HG03457 (cell line): ENCODE measurements at regions not wholly inside any gene's neighbourhood (a gene's known extent, or its start where the extent isn't known, plus 50 kb on each side); places are given as distances from the start of the nearest gene placed in this dataset.
"Not testable (repeated sequence)": the region's sequence is repeated elsewhere in the genome, so short reads cannot be mapped to it uniquely, and the experiment has no call there.

ENCODE experiments used
- ATAC-seq: cut with Tn5 transposase; IDR thresholded peaks from one replicate; pipeline ENCODE4 v1.9.1; 2021; ENCODE audit warnings: moderate number of reproducible peaks; ENCODE audit not compliant: unreplicated experiment

GRCh38 chr4:77360451-77360850 lies 203.4 kb downstream of the CCNG2 start:
- no peak for ATAC-seq

- not testable (repeated sequence) for ATAC-seq
Observed at GRCh38 chr4:77366876-77367275, 209.9 kb downstream of the CCNG2 start.

GRCh38 chr4:77367638-77368037 lies 210.6 kb downstream of the CCNG2 start:
- ATAC-seq, result no peak

GRCh38 chr4:77372375-77372774 lies 215.4 kb downstream of the CCNG2 start:
- no peak for ATAC-seq

- no peak for ATAC-seq
Observed at GRCh38 chr4:77375866-77376607, 219.0 kb downstream of the CCNG2 start.

- ATAC-seq, result no peak
Observed at GRCh38 chr4:77376788-77377460, 219.9 kb downstream of the CCNG2 start.

- ATAC-seq, result no peak
Observed at GRCh38 chr4:77384094-77384493, 221.5 kb upstream of the CXCL13 start.

GRCh38 chr4:77385124-77385969 lies 220.3 kb upstream of the CXCL13 start:
- ATAC-seq, result peak; percentile 70

- ATAC-seq, result no peak
Observed at GRCh38 chr4:77393996-77394395, 211.6 kb upstream of the CXCL13 start.

GRCh38 chr4:77395481-77395880 lies 210.1 kb upstream of the CXCL13 start:
- ATAC-seq, result no peak

- ATAC-seq, result no peak
Observed at GRCh38 chr4:77398256-77398655, 207.4 kb upstream of the CXCL13 start.

- no peak for ATAC-seq
Observed at GRCh38 chr4:77399831-77400230, 205.8 kb upstream of the CXCL13 start.

GRCh38 chr4:77413766-77414165 lies 191.9 kb upstream of the CXCL13 start:
- ATAC-seq, result no peak

GRCh38 chr4:77415689-77416088 lies 189.9 kb upstream of the CXCL13 start:
- ATAC-seq, result no peak

GRCh38 chr4:77418333-77418732 lies 187.3 kb upstream of the CXCL13 start:
- ATAC-seq, result no peak

GRCh38 chr4:77430847-77431246 lies 174.8 kb upstream of the CXCL13 start:
- no peak for ATAC-seq

GRCh38 chr4:77431546-77431945 lies 174.1 kb upstream of the CXCL13 start:
- ATAC-seq, result no peak

- ATAC-seq, result peak; percentile 22
Observed at GRCh38 chr4:77432717-77433417, 172.8 kb upstream of the CXCL13 start.

- ATAC-seq, result peak; percentile 79
Observed at GRCh38 chr4:77433418-77433733, 172.2 kb upstream of the CXCL13 start.

- no peak for ATAC-seq
Observed at GRCh38 chr4:77434299-77435092, 171.1 kb upstream of the CXCL13 start.
